HG03354 (cell line): ENCODE measurements at regions not wholly inside any gene's neighbourhood (a gene's known extent, or its start where the extent isn't known, plus 50 kb on each side); places are given as distances from the start of the nearest gene placed in this dataset.

Experiments
- ATAC-seq: cut with Tn5 transposase; IDR thresholded peaks from one replicate; pipeline ENCODE4 v1.9.1; 2021; ENCODE audit warnings: mild to moderate bottlenecking; ENCODE audit not compliant: unreplicated experiment, poor library complexity, severe bottlenecking

DNA sequence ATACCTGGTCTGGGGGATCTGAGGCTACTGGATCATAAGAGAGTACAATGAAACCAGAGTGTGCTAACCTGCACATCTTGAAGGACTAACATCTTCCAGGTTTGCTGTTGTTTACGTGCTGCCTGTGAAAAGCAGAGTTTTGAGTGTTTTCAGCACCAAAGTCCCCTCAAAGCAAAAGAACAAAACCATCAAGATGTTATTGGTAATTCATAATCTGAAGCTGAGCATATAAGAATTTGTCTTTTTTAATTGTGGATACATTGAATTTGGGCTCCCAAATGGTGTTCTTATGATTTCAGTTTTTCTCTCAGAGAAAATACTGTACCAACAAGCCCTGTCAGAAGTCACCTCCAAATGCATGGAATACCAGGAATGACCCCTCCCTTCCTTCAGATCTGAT is 110.2 kb downstream of the BTG1 start:
- ATAC-seq: peak; percentile 20

DNA sequence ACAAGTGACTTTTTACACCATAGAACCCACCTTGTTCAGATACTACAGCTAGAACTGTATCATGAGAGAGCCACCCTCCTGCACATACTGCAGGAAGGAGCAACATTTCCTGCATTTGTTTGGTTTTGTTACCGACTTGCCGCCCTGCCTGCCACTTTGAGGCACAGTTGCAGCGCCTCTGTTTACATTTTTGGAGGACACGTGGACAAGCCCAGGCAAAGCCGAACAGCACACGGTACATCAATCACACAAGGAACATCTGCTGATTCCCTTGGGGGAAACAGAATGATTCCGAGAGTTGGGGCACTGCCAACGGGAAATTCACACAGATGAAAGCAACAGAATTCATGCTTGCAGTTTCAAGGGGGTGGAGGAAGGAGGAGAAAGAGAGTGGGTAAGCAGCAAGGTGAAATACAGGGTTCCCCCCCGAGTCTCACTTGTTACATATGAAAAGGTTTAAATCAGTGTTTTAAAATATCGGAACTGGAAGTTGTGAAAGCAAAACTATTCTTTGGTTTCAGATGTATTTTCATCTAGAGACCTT is 110.7 kb downstream of the BTG1 start:
- ATAC-seq: peak; percentile 76

DNA sequence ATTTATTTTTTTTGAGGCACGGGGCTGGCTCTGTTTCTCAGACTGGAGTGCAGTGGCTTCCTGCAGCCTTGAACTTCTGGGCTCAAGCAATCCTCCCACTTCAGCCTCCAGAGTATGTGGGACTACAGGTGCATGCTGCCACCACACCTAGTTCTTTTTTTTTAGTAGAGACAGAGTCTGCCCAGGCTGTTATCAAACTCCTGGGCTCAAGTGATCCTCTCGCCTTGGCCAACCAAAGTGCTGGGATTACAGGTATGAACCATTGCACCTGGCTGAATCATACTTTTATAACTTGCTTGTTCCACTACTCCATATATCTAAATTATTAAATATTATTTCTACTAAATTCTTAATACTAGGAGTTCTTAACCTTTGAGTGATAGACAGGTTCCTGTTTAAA is 111.6 kb downstream of the BTG1 start:
- no peak for ATAC-seq

DNA sequence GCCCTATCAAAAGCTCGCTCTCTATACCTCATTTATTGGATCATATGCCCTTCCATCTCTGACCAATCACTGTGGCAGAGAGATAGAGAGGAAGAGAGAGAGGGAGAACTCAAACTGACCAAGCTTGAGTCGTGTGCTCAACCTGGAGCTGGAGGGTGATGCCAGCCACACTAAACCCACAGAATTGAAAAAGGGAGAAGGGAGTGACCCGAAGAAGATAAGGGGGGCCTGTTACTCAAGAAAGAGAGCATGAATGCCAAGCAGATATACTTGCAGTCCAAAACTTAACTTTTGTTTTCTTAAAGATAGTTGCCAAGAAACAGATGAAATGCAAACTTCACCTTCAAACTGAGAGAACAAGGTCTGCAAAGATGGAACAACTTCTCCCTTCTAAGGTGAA is 112.7 kb downstream of the BTG1 start:
- no peak for ATAC-seq

DNA sequence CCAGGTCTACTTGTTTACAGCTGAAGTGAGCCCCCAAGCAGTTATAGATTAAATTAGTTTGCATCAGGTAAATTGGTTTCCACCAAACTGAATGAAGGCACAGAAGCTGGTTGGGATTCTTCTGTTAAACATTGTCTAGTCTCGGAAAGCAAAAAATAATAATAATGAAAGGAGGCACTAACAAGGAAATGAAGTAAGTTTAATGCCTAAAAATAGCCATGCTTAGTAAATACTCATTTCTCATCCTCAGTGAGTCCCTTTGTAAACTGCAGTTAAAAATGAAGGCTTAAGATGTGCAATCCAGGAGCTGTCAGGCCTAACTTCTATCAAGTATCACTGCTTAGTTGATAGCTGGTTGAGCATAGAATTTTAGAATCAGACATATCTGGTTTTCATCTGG is 113.5 kb downstream of the BTG1 start:
- ATAC-seq: no peak

DNA sequence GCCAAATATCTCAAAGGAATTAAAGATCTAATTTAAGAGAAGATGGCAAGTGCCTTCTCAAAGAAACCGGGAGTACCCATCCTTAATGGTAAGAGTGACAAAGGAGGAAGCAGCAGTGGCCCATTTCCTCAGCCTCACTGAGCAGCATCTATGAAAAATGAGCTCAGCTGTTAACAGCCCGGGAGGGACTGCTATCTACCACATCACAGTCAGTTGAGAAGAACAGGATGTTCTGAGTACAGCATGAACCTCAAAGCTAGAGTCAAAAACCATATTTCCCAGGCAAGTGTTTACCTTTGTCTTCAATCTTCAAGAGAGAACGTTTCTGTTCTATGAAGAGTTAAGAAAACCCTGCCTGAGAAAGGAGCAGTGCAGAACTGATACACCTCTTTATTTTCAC is 115.0 kb downstream of the BTG1 start:
- ATAC-seq: peak; percentile 64

DNA sequence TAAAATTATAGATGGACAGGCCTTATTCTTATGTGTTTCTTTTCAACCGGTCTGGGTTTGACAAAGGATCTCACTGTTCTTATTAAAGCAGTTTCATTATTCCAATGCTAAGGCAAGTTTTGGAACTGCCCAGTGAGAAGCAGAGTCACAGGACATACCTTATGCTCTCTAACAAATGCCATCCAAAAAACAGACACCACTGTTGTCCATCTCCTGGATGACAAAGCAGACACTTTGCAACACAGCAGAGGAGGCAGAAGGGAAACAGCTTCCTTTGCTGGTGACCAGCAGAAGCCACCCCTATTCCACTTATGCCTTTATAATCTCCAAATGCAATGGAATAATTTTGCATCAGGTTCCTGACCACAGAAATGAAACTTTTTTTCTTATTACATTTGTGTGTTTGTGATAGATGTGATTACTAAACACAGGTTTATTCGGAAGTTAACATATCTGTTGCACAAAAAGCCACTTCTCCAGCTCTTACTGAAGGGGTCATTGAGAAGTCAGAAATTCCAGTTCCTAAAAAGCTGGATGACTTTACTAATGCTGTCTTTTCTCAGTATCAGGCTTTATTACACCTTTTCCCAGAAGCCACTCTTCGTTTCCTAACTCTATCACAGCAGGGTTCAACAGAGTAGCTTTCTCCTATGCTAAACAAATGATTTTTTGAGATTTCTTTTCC is 115.6 kb downstream of the BTG1 start:
- no peak for ATAC-seq

DNA sequence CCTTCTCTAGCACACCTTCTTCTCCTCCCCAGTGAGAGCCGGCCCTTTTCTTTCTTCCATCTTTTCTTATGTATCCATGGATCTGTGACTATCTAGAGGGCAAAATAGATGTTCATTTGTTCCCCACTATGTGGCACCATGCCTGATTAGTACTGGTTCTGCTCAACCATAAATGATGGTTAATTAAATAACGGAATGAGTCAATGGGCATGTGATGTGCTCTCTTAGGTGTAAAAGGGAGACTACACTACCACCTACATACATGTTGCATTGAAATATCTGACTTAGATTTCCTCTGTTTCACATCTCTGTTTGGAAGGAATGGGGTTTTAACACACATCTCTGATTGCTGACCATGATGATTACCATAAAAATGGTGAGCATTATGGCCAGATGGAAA is 116.5 kb downstream of the BTG1 start:
- ATAC-seq: no peak

DNA sequence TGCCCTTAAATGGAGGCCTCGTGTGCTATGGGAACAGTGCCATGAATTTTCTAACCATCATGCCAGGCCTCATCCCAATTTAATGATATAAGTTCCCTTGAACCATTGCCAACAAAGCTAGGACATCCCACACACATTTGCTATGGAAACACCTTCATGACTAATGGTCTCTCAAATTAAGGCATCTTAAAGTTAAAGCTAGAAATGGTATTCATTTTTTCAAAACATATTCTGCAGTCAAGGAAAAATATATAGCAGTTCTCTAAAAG is 117.3 kb downstream of the BTG1 start:
- no peak for ATAC-seq

DNA sequence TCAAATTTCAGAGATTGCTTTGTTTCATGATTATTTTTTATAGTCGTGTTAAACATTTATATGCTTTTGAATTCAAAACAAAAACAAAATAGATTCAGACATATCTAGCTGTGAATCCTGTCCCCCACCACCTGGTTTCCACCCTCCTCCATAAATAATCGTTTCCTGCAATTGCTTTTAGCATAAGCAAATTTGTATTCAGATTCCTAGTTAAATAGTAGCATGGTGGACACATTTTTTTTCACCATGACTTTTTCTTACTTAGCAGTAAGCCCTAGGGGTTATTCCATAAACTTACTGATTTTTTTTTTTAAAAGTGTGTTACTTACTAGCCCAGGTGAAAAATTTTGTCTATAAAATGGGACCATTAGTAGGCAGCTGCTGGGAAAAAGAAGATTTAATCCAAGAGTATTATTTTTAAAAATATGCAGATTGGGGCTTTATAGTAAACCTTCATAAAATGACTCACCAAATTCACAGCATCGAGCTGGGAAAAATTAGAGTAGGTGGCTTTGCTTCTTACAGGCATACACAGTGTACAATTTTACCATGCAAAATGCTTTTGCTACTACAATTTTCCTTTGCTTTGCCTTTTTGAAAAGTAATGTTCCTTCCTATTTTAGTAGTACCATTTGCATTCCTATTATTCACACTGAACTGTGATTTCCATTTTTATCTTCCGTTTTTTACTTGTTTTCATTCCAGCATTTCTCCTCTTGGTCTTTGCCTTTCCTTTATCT is 117.8 kb downstream of the BTG1 start:
- no peak for ATAC-seq

DNA sequence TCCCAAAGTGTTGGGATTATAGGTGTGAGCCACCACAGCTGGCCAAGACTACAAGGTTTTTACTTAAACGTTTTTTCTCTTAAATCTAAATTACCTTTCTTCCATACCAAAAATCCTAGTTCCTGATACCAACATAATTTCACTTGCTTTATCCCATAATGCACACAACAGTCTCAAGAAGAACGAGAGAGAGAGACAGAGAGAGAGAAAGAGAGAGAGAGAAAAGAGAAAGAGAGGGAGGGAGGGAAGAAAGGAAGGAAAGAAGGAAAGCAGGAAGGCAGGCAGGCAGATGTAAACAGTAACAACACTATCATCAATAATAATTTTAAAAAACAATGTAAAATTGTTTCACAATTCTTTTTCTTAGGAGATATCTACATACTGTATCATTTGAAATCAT is 118.4 kb downstream of the BTG1 start:
- no peak for ATAC-seq

DNA sequence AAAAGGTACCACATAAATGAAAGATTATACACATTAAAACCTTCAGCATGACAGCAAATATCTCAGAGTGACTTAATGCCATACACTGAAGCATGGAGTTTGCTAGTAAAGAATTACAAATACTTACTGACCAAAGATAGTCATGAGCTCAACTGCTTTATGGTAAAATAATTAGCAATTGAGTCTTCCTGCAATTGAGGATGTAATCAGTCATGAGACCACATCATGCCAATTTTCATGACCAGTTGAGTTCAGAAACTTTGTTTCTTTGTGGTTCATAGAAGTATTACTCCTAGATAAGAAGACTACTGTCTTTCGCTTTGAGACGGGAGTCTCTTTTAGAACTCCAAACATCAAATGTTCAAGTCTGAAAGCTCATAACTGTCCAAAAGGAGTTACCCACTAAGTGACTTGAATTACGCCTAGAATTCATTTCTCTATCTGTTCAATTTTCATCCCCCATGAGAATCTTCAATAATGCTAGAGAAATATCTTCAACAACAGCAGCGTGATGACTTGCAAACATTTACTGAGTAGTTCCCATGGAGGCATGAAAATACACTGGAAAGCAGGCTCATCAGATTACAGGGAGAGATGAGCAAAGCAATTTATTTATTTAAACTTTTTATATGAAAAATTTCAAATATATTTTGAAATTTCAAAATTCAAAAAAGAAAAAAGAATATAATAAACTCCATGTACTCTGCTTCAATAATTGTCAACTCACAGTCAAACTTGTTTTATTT is 120.0 kb downstream of the BTG1 start:
- ATAC-seq: no peak

DNA sequence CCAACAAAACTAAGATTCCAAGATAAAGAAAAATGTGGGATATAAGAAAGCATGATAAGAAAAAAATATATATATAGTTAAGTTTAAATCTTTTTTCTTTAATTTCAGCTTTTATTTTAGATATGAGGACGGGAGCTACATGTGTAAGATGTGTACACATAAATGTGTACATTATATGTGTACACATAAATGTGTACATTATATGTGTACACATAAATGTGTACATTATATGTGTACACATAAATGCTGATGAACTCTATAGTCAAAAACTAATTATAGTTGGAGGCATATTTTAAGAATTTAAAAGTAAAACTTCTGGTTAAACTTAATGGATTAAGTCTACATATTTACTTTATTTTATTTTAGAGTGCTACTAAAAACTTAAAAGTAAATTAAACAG is 123.6 kb downstream of the BTG1 start:
- ATAC-seq: no peak

DNA sequence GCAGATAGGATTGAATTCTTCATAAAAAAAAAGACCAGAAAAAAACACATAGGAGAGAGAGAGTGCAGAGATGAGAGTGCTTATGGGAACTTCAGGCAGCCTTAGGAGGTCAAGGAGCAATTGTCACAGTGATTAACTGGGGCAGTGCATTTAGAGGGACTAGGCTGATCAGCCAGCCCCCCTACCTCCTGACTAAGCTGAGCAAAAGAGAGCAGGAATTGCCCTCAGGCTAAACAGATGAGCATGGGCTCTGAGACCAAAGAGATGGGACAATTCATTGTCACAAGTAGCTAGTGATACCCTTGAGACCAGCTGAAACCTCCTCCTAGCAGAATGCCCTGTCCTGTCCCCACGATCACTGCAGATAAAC is 124.0 kb downstream of the BTG1 start:
- no peak for ATAC-seq

DNA sequence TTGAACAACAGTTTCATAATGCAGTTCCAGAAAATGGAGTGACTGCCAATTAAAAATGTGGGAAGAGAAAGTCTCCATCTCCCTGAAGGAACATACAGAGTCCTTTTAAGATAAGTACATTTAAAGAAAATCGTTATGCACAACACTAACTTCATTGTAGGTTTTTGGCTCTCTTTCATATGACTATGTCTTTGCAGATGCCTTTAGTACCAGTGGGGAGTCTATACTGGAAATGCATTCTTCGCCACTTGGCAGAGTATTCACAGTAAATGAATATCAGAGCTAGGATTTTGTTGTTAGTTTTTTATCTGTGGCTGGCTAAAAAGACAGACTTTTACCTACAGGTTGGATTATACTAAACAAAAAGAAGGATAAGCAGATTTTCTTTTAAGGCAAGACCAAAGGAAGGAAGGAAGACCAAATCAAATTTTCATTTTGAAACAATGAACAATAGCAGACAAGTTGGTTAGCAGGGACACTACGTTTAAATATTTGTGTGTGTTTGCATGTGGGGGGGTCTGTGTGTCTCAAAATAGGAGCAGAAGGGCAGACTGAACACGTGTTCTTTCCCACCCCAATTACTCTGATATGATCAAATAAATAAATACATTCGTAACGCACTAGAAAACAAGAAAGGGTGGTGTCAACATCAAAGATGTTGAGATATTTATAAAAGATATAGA is 124.5 kb downstream of the BTG1 start:
- no peak for ATAC-seq

DNA sequence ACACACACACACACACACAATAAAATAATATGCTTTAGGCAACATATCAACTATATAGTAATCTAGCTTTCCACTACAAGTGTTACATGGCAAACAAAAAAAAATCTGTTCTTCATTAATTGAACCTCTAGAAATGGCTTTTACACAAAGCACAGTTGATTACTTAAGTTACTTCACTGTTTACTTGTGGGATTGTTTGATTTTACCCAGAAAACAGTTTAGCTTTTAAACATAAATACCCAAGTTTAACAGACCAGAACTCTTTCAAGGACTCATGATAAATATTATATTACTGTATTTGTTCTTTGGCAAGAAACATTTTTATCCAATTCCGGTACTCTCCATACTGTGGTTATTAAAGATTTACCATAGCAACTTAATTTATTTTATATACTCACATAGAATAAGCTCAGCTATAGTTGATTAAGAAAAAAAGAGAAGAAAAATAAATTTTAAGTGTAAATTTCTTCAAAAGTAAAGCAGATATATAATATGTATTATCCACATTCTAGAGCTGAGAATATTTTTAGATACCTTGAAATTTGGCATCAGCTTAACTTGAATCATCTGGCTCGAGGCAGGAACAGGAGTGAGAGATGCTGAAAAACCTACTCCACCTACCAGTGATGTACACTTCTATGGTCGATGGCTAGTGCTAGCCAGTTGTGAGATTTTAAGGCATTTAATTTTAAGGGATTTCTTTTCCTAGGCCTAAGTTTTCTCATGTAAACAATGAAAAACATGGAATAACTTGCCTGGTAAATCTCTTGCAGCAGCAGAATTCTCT is 126.0 kb downstream of the BTG1 start:
- no peak for ATAC-seq

DNA sequence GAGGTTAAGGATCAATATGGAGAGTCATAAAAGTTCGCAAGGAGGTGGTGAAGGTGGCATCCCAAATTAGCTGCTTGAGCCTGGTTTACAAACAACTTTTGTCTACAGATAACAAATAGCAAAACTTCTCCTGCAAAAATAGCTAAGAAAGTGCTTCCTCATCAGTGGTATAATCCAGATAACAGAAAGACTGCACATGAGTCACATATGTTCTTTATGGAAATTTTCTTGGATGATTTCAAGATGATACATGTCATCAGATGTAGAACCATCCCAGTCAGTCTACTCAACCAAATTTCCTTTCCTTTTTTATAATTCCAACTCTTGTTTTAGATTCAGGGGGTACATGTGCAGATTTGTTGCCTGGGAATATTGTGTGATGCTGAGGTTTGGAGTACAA is 133.0 kb downstream of the BTG1 start:
- no peak for ATAC-seq

DNA sequence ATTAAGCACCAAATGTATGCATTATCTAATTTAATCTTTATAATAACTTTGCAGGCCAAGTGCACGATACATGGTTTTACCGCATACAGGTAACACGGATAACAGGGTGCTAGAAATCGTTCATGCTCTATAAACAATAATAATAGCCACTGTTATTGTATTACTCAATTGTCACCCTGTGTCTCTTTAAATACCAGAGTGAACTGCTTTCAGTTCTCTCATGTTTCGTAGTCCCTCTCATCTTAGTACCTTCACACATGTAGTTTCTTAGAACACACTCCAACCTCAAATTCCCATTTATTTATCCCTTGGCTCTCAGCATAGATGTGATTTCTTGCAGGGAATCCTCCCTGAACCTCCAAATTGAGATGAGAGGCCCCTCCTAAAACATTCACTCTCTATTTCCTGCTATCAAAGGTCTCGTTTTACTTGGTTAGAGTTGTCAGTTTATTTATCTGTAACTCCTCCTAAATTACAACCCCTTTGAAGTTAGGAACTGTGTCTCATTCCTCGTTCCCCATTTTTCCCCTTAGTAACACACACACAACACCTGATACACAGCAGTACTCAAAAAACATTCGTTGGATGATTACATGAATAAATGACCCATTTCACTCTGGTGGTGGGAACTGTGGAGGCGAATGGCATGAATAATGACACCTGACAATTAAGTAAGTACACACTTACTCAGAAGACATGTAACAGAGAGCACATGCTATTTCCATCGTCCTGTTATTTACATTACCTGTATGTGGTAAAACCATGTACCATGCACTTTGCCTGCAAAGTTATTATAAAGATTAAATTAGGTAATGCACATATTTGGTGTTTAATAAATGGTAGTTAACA is 134.6 kb downstream of the BTG1 start:
- ATAC-seq: no peak

DNA sequence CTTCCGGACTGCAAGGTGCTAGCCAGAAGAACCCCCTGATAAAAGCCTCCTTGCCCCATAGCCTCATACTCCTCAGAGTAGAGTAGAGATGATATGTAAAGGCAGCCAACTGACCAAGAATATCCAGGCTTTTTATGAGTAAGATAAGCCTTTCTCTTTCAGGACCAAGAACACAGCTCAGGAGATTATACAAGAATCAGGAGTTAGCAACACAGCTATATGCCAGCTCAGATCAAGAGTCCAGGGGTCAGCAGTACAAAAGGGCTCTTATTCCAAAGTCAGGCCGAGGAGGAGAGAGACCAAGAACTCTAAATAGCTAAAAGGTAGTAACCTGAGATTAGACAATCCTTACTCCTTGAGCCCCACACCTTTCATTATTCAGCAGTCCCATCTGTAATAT is 135.3 kb downstream of the BTG1 start:
- ATAC-seq: no peak
